Lower leg skin (tissue), 4 donors: ENCODE measurements at regions not wholly inside any gene's neighbourhood (a gene's known extent, or its start where the extent isn't known, plus 50 kb on each side); places are given as distances from the start of the nearest gene placed in this dataset.

Experiments used
- DNase-seq, 2 donors: peaks; one replicate each; pipeline ENCODE4 v3.0.0-alpha.2; 2019; ENCODE audit warnings: low spot score in 2 of 2
- H3K4me3 ChIP-seq: fragments of 200-600 bp; sonication (generic); 2 replicates; pipeline ENCODE4 v1.5.1; 2017; ENCODE audit warnings: mild to moderate bottlenecking, low read depth; ENCODE audit not compliant: poor library complexity, severe bottlenecking
- WGBS, 2 donors: methylation state at CpG; one replicate each; pipeline ENCODE4 v1.1.5; 2018; 5-methylcytosine and 5-hydroxymethylcytosine counted together
- intact Hi-C: fragments of 100-400 bp; cut with DNase I; formaldehyde crosslinking; loops from one replicate; pipeline ENCODE4 v1.15.0; 2023; ENCODE audit warnings: low total_unique reads
- TF ChIP-seq, protein P1 (sequence below), 3 donors: fragments of 450-650 bp; IDR thresholded peaks; one replicate each; pipeline ENCODE4 v1.5.1; 2016; ENCODE audit warnings: antibody characterized with exemption in 3 of 3, mild to moderate bottlenecking in 3 of 3, moderate library complexity in 2 of 3

GRCh38 chrX:138761380-138761779, 49.9 kb upstream of the FGF13 start:
- 75 to 90% methylated on average over 3 of the region's 3 CpGs for WGBS, 2 donors
- DNase-seq = no peak
- no peak overlapping the region for H3K4me3 ChIP-seq
- intact Hi-C loops = no loop called here
- TF ChIP-seq, protein P1, sequence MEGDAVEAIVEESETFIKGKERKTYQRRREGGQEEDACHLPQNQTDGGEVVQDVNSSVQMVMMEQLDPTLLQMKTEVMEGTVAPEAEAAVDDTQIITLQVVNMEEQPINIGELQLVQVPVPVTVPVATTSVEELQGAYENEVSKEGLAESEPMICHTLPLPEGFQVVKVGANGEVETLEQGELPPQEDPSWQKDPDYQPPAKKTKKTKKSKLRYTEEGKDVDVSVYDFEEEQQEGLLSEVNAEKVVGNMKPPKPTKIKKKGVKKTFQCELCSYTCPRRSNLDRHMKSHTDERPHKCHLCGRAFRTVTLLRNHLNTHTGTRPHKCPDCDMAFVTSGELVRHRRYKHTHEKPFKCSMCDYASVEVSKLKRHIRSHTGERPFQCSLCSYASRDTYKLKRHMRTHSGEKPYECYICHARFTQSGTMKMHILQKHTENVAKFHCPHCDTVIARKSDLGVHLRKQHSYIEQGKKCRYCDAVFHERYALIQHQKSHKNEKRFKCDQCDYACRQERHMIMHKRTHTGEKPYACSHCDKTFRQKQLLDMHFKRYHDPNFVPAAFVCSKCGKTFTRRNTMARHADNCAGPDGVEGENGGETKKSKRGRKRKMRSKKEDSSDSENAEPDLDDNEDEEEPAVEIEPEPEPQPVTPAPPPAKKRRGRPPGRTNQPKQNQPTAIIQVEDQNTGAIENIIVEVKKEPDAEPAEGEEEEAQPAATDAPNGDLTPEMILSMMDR (IDR thresholded peaks at IDR 0.05) = no peak
